Adipose tissue (tissue), 3 donors: ENCODE measurements at regions not wholly inside any gene's neighbourhood (a gene's known extent, or its start where the extent isn't known, plus 50 kb on each side); places are given as distances from the start of the nearest gene placed in this dataset.
"Not testable (repeated sequence)": the region's sequence is repeated elsewhere in the genome, so short reads cannot be mapped to it uniquely, and the experiment has no call there.

Experiments
- H3K27ac ChIP-seq: one replicate; pipeline ENCODE4 v1.5.1; 2013; ENCODE audit warnings: low read depth, low read length
- WGBS, 3 donors: extraction: QIAGEN DNeasy Blood & Tissue Kit; methylation state at CpG; one replicate each; pipeline ENCODE4 v1.1.7; 2013; 5-methylcytosine and 5-hydroxymethylcytosine counted together
- donor health status: healthy with polysubstance abuse.
- donor health status: Bipolar disorder and iron deficiency.
- donor health status: healthy.

DNA sequence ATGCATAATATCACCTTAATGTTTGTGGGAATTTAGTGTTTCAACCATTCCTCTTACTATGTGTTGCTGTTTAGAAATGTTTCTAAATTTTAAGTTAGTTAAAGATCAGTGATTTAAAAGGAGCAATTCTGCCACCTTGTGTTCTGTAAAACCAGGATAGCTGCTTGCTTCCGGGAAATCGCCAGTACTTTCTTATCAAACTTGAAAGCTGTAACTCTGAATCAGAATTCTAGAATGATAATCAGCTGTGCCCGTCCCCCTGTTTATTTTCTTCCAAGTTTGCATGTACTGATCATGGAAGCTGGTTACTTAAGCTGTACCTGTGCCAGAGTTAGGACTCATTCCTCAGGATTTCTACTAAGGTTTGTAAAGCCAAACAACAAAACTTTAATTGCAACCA lies 656.4 kb downstream of the LTN1 start:
- no peak overlapping the region for H3K27ac ChIP-seq
- WGBS, 3 donors = 1 to 11% (median 9%) methylated on average over 3 of the region's 3 CpGs

DNA sequence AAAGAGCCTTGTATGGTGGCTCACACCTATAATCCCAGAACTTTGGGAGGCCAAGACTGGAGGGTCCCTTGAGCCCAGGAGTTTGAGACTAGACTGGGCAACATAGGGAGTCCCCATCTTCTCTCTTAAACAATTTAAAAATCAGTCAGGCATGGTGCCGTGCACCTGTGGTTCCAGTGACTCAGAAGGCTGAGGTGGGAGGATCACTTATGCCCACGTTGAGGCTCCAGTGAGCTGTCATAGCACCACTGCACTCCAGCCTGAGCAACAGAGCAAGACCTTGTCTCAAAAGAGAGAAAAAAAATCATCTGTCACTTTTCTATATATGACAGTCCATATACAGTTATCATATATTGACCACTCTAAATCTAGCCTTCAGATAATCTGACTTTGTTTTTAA lies 658.3 kb downstream of the LTN1 start:
- 80 to 98% (median 87%) methylated on average over 2 of the region's 2 CpGs for WGBS, 3 donors
- H3K27ac ChIP-seq = no peak overlapping the region

DNA sequence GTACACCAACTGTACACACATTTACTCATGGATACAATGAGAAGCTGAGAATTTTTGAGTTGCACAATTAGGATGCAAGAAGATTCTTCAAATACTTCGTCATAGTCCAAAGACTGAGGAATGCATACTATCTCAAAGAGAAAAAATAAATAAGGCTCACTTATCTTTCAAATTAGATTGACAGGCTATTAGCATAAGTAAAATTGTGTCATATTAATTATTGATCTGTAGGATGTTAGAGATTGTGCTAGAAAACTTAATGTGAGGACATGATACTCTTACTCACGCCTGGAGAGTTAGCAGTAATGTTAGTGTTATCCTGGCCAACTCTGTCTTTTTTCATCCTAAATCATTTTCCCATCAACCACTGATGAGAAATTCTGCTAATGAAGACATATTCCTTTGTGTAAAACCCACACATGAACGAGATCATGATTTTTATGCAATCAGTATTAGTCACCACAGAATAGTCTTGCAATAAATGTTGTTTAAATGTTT lies 659.0 kb downstream of the LTN1 start:
- WGBS, 3 donors = 56 to 76% (median 58%) methylated on average over 3 of the region's 3 CpGs

DNA sequence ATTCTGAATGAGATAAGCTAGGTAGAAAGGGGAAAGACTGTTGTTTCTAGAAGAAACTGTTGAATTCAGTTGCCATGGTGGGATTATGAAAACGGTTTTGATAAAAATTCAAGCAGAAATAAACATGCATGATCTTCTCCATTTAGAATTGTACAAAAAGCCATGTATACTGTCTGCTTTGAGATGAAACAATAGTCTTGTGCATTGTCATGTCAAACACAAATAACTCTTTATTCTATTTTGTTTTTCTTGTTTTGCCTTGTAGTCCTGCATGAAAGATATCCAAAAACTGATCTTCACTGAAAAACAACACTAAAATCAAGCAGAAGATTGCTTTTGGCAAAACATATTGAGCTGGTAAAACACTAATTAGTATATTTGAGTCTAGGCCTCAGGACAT lies 659.9 kb downstream of the LTN1 start:
- H3K27ac ChIP-seq = no peak overlapping the region
- 77 to 79% (median 79%) methylated on average over 1 of the region's 1 CpG for WGBS, 3 donors

More for the DNA sequence above, 659.0 kb downstream of the LTN1 start:
- no peak overlapping the region for H3K27ac ChIP-seq

DNA sequence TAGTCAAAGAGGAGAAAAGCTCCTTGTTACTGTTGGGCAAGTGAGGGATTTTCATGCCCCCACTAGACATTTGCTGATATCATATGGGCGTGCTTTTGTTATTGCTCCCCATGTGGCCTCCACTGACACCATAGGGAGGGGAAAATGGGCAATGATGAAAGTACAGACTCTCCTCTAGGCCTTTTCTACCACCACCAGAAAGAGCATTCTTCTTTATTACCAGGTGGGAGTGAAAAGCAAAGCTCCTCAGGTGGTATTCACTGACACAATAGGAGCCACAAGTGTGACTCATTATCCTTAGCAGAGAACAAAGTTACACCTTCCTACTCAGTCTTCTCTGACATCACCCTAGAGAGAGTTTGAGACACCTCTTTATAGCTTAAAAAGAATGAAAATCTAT lies 667.1 kb downstream of the LTN1 start:
- WGBS, 3 donors = 93 to 95% (median 94%) methylated on average over 1 of the region's 1 CpG

DNA sequence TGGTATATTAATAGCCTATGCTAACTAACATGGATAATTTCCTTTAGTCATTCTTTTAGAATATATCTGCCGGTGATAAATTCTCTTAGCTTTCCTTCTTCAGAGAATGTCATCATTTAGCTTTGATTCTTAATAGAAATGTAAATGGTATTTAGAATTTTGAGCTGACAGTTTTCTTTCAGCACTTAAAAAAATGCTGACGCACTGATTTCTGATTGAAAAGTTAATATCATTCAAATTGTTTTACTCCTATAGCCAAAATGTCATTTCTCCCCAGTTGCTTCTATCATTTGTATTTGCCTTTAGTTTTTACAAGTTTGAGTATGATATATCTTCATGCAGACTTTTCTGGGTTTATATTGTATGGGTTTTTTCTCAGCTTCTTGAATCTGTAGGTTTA lies 668.0 kb downstream of the LTN1 start:
- 95 to 96% (median 96%) methylated on average over 2 of the region's 2 CpGs for WGBS, 3 donors
- H3K27ac ChIP-seq = no peak overlapping the region

More for the DNA sequence above, 667.1 kb downstream of the LTN1 start:
- no peak overlapping the region for H3K27ac ChIP-seq

DNA sequence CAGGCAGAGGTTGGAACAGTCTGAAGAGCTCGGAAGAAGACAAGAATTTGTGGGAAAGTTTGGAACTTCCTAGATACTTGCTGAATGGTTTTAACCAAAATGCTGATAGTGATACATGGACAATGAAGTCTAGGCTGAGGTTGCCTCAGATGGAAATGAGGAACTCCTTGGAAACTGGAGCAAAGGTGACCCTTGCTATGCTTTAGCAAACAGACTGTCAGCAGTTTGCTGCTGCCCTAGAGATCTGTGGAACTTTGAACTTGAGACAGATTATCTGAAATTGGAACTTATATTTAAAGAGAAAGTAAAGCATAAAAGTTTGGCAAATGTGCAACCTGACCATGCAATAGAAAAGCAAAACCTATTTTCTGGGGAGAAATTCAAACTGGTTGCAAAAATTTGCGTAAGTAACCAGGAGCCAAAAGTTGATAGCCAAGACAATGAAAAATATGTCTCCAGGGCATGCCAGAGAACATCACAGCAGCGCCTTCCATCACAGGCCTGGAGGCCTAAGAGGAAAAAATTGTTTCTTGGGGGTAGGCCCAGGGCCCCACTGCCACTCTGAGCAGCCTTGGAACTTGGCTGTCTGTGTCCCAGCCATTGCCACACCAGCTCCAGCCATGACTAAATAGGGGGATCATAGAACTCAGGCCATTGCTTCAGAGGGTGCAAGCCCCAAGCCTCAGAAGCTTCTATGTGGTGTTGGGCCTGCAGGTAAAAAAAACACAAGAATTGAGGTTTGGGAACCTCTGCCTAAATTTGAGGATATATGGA lies 675.3 kb downstream of the LTN1 start:
- 64 to 72% (median 65%) methylated on average over 3 of the region's 3 CpGs for WGBS, 3 donors
- no peak overlapping the region for H3K27ac ChIP-seq

DNA sequence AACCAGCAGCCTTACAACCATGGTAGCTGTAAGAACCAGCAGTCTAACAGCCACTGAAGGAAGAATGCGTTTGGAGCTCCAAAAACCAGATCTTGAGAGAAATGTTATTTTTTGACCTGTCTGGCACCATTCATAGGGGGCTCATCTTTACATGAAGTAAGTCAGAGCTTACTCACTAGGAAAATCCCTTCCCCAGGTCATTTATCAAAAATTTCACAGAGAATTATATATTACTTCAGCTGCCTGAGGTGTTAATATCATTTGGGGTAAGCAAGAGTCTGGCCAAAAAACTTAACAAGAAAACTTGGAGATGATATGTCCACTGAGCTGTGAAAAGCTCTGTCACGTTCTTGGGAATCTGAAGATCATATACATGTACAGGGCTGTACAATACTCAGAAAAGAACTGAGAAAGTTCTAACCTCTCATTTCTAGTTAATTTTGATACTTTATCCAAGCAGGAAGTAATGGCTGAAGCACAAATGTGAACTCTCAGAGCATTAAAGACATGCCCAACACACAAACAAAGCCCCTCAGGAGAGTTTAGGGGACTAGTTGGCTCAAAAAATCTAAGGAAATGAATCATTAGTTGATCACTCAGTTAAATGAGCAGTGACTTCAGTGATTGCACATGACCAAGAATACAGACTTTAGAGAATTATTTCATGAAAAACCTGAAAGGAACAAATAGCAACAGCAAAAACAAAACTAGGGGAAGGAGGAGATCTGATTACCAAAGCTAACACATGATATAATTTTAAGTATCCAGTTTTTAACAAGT lies 681.1 kb downstream of the LTN1 start:
- 88 to 97% (median 90%) methylated on average over 2 of the region's 2 CpGs for WGBS, 3 donors
- H3K27ac ChIP-seq = no peak overlapping the region

DNA sequence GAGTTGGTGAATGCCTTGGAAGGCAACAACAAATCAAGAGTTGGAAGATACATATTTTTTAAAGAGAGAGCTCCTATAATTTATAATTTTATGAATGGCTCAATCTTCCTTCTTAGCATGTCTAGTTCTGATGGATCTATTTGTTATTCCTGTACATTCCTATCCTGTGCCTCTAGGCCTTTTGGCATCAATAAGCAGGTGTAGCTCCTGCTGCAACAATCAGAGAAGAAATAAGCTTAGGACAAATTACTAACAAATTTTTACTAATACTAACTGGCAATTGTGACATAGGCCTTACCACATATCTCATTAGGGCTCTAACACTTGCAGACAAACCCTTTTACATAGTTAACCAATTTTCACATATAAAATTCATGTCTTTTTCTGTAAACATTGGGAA lies 682.0 kb downstream of the LTN1 start:
- no peak overlapping the region for H3K27ac ChIP-seq

DNA sequence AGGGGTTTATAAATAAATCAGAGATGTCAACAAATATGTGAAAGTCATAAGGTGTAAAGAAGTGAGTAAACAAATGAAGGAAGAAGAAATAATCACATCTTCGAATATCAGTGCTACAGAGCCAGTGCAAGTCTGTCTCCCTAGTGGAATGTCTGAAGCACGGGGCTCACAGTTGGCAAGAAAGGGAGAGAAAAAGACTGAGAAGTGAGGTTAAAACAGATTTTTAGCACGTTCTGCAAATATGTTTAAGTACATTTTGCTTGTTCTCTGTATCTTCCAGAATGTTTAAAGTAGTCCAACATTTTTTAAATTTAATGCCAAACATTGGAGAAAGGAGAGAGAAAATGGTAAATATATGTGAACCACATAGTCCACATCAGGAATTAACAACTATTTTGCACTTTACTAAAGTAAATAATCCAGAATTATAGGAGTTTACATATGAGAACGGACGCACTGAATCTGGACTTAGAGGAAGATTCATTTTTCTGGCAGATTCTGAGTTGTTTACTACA lies 682.4 kb downstream of the LTN1 start:
- WGBS, 3 donors = 55 to 71% (median 66%) methylated on average over 5 of the region's 5 CpGs
- H3K27ac ChIP-seq = no peak overlapping the region

DNA sequence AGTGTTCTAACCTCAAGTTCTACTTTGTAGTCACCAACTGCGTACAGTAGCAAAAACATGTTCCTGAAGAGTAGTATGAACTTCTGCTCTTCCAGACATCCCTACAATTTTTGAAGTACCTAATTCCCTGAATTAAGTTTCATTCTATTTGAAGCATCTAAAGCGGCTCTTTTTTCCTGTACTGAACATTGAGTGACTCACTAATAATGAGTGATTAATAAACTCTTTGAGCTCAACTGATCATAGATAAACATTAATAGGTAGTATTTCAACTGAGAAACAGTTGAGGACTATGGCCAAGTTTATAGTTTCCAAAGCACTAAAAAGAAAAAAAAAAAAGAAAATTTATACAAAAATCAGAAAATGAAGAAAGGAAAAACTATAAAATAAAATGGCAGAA lies 683.1 kb downstream of the LTN1 start:
- no peak overlapping the region for H3K27ac ChIP-seq
- WGBS, 3 donors = 71 to 97% (median 91%) methylated on average over 2 of the region's 2 CpGs

DNA sequence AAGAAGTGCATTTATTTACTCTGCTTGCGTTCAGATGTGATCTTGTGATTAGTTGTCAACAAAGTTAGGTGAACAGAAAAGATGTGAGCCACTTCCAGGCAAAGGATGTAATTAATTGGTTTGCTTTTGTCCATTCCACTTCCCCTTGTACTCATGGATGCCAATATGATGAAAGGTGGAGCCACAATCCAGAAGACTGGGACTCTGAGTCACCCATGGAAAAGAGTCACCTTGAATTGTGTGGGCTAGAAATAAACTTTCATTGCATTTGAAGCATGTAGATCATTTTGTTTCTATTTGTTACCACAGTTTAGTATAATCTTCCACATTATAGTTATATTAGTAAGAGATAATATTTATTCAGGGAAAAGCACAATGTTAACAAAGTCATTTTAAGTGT lies 684.2 kb downstream of the LTN1 start:
- no peak overlapping the region for H3K27ac ChIP-seq
- WGBS, 3 donors = 66 to 87% (median 76%) methylated on average over 1 of the region's 1 CpG

DNA sequence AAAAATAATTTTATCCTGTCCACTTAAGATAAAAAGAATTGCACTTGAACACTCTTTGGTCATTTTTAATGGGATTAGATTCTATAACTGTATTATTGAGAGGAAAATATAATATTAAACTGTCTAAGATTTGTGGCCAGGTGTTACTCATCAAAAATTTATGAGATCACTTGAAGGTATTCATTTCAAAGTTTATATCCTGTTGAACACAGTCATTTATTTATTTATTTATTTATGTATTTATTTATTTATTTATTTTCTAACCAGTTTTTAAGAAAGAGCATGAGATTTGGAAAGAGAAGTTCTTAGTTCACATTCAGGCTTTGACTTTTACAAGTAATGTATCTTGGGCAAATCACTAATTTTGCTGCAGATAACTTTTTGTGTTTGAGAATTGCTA lies 692.7 kb downstream of the LTN1 start:
- no peak overlapping the region for H3K27ac ChIP-seq

DNA sequence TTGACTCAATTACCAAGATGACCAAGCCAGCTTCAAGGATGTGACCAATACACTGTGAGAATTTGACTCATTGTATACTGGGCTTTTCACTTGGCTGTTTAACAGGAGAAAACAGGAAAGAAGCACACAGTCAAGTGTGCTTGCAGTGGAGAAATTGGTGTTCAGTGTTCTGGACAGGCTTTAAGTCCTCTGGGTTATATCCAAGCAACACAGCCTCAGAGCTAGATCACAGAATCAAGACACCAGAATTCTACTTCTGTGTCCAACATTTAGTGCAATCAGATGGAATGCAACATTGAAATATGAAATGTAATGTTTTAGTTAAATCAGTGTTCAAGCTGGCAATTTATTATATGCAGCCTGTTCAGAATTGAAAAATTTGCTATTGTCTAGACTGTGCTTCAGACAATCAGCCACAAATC lies 694.4 kb downstream of the LTN1 start:
- no peak overlapping the region for H3K27ac ChIP-seq

DNA sequence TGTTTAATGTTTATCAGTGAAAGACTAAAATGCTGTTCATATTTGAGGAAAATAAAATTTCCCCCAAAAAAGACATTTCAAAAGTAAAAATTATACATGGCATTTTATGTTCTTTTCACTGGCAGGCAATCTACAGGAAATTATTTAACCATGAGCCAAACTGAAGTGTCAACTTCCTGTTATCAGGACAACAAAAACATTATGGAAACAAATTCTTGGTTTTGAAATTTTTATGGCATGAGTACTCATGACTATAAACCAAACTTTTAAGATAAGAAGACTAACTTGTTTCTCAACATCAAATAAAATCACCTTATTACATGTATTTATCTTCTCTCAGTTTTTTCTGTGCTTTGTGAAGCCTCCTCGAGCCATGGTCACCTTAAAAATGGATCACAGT lies 698.6 kb downstream of the LTN1 start:
- H3K27ac ChIP-seq = no peak overlapping the region
- WGBS, 3 donors = 73 to 83% (median 80%) methylated on average over 1 of the region's 1 CpG

DNA sequence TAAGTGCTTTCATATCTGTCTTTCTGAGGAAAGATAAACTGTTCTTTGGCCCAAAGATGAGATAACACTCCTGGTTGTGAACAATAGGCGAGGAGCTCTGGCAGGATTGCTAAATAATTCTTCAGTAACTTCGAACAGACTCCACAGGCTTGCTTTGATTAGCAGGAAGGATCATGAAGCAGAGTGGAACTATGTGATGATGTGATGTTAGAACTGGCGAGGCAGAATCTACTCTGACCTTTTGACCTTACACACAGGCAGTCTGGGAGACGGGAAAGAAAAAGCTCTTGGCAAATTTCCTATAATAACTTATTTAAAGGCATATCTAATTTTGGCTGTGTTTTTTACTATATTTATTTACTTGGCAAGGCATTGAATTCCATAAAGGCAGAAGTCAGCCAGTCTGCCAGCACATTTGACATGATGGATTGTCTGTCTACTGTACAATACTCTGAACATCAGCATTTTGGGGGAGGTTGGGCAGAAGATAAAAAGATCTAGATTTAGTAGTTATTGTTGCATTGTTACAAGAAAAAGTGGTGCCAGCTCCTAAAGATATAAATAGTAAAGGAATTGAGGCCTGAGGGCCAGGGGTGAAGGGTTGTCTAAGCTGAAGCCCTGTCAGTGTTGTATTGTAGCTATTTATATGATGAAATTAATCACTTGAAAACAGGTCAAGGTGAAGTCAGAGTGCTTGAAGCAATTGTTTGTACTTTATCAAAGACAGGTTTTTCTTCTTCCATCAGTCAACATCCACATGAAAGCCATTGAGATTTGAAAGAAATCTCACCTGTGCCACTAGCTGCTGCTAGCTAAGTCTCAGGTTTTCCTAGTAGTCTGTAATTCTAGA lies 708.8 kb downstream of the LTN1 start:
- no peak overlapping the region for H3K27ac ChIP-seq
- 10 to 26% (median 21%) methylated on average over 4 of the region's 4 CpGs for WGBS, 3 donors

DNA sequence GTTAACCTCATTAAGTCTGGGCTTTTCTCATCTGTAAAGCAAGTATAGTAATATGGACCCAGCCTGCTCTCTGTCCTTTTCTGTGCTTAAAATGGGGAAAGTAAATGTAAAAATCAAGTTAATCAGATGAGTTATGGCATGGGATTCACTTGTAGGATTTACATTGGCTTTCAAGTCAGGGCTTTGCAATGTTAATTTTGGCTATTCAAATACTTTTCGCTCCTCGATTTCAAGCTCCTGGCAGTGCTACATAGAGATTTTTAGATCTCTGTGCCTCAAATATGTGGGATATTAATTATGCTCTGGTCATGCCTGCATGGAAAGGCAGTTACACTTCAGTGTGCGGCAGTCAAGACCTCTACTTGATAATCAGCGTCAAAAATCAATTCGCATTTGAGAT lies 709.8 kb downstream of the LTN1 start:
- no peak overlapping the region for H3K27ac ChIP-seq
- WGBS, 3 donors = 41 to 85% (median 82%) methylated on average over 5 of the region's 5 CpGs

DNA sequence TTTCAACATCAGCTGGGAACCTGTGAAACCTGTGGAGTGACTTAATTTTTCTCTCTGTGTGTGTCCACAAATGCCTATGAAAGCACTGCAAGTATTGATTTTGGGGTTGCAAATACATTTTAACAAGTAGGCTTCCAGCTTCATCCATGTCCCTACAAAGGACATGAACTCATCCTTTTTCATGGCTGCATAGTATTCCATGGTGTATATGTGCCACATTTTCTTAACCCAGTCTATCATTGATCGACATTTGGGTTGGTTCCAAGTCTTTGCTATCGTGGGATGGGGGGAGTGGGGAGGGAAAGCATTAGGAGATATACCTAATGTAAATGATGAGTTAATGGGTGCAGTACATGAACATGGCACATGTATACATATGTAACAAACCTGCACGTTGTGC lies 711.3 kb downstream of the LTN1 start:
- 67 to 92% (median 78%) methylated on average over 3 of the region's 3 CpGs for WGBS, 3 donors
- H3K27ac ChIP-seq = not testable (repeated sequence)

DNA sequence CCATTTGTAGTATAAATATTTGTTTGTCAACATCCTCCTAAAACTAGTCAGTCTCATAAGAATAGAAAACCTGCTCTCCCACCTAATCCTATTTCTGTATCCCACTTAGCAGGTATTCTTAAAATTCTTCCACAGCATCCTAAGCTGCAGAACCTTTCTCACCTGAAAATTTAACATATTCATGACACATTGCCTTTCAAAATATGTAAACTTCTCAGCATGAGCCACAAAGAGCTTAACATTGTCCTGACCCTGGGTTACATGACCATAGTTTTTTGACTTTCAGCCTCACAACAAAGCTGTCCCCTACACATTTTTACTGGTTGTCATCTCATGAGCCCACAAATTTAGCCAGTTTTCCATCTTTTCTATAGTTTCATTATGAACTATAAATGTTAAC lies 712.1 kb downstream of the LTN1 start:
- H3K27ac ChIP-seq = no peak overlapping the region
